HG03097 (cell line): ENCODE measurements at regions not wholly inside any gene's neighbourhood (a gene's known extent, or its start where the extent isn't known, plus 50 kb on each side); places are given as distances from the start of the nearest gene placed in this dataset.
"Not testable (repeated sequence)": the region's sequence is repeated elsewhere in the genome, so short reads cannot be mapped to it uniquely, and the experiment has no call there.

Experiments
- ATAC-seq: cut with Tn5 transposase; IDR thresholded peaks from one replicate; pipeline ENCODE4 v1.9.1; 2021; ENCODE audit not compliant: unreplicated experiment, low FRiP score

DNA sequence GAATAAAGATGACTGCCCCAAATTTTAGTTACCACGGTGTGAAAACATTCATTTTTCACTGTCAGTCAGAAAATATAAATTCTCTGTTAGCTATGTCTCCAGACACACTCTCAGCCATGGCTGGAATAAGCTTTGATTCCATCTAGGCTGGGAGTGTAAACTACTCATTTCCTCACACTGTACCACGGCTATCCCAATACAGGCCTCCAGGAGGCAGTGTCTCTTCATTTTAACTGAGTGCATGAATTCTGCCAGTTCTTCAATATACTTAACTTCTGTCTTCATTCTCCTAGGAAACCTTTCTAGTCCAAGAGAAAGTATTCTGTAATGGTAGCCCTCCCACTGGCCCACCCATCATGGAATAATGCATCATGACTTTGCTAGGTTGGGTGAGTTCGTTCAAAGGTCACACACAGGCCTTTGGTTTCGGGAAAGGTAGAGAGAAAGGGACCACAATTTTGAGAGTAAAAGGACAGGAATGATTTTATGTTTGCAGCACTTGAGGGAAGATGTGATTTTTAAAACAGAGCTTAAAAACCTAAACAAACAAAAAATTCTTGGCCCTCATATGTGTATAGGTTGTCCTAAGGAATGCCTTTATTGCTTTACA, 381.1 kb downstream of the SEC23A start:
- peak; percentile 84 for ATAC-seq

GRCh38 chr14:38718519-38718918, 384.5 kb downstream of the SEC23A start:
- no peak for ATAC-seq

DNA sequence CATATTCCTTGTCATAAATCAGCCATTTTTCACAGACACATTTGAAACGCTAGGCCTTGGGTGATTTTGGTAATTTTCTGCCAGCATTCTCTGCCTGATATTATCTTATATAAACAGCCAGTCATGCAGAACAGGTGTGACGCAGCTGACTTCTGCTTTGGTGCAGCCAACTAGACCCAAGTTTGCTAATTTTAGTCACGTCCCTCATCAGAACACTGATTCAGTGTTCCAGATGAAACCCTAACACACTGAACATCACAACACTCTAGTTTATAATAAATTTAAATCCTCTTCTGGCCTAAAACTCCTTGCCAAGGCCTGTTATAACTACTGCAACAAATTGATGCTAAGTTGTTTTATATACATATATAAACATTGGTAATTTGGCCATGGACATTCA, 386.1 kb downstream of the SEC23A start:
- ATAC-seq: no peak

DNA sequence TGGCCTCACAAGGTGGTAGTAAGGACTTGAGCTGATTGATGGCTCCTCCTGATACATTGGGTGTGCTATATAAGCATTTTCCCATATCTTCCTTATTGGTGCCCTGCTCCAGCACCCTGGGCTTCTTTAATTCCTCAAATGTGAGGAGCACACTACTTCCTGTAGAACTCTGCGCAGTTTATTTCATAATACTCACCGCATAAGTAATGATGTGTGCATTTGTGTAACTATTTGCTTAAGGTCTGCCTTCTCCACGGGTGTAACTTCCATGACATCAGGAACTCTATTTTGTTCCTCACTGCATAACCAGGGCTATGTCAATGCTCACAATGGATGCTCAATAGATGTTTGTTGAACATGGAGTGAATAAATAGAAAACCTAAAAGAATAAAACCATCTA, 392.2 kb downstream of the SEC23A start:
- no peak for ATAC-seq

- ATAC-seq: no peak
These were observed 392.8 kb downstream of the SEC23A start for GRCh38 chr14:38710196-38710595.

DNA sequence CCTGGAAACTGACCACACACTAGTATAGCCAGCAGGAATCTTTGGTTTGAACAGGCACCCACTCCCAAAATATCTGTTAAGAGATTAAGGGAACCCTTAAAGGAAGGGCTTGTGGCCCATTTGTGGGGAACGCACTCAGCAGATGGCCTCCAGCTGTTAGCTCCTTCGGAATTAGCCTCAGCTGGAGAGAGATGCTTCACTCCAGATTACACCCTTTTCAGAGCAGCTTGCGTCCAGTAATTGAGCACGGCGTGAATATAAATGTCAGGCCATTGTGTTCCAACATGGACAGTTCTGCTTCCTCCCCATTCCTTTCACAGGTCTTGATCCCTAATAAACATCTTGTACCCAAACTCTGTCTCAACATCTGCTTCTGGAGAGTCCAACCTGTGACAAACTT, 397.8 kb downstream of the SEC23A start:
- ATAC-seq: no peak

DNA sequence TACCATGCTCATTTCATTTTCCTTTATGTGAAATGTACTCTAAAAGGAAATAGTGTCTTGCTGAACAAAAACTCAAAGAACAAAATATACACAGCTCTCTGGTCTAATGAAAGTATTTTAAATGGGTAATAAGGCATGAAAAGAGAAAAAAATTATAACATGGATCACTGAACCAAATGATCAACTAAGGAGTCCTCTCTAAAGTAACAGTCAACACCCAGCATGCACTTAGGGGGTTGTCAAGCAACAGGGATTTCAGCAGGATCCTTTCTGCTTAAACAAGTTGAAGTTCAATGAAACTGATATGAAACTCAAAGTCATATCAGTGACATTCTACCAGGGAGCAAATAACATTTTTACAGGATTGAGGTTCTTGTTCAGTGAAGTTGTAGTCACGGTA, 398.8 kb downstream of the SEC23A start:
- no peak for ATAC-seq

DNA sequence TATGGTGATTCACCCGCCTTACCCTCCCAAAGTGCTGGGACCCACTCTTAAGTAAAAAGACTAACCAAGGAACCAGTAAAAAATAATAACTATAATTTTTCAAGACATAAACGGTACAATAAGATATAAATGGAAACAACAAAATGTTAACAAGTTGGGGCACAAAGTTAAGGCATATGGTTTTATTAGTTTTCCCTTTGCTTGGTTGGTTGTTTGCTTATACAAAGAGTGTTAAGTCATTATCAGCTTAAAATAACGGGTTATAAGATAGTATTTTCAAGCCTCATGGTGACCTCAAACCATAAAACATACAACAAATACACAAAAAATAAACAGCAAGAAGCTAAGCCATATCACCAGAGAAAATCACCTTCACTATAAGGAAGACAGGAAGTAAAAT, 406.1 kb downstream of the SEC23A start:
- ATAC-seq: no peak

DNA sequence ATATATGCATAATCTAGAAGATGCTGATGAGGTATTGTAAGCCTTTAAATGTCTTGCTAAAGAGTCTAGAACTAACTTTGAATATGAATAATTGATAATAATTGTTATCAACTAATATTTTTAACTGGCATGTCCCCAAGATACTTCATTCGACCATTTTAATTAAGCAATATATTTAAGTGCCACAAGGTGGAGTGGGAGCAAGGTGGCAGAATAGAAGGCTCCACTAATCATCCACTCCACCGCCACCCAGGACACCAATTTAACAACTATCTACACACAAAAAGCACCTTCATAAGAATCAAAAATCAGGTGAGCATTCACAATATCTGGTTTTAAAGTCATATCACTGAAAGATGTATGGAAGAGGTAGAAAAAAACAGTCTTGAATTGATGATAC, 409.6 kb downstream of the SEC23A start:
- ATAC-seq: no peak

- no peak for ATAC-seq
These were observed 413.1 kb upstream of the CLEC14A start for GRCh38 chr14:38669027-38669426.

- ATAC-seq: no peak
These were observed 407.5 kb upstream of the CLEC14A start for GRCh38 chr14:38663382-38663781.

DNA sequence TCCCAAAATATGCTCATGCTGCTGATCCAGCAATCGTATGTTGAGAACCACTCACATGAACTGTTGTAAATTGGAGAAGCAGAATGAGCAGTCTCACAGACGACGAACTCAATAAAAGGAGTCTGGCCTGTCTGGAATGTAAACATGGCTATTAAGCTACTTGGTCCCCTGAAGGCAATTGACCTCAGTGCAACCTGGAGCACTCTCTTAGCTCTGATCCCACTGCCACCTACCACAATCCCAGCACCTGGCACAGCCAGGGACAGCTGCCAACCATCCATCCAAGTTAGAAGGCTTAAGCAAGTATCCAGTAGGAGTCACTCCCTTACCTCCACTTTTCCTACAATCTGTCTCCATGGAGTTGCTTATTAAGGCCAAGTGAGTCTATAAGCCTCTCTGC, 406.9 kb upstream of the CLEC14A start:
- ATAC-seq: no peak

DNA sequence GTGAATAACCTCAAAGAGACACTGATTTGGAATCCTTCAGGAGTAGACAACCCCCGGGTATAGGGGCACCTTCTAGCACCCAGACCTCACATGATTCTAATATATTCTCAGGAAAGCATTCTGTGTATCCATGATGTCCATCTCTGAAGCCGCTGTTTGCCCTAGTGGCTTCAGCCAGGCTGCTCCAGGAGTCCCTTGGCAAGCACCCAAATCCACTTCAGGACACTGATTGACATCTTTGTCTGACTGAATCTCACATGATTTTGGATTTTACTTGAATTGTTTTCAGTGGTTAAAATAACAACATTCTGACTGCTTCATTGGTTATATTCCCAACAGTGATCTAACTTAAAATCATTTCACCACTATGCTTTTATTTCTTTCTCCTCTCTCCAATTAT, 390.5 kb upstream of the CLEC14A start:
- no peak for ATAC-seq

- ATAC-seq: not testable (repeated sequence)
These were observed 379.0 kb upstream of the CLEC14A start for GRCh38 chr14:38634913-38635312.

- no peak for ATAC-seq
These were observed 373.5 kb upstream of the CLEC14A start for GRCh38 chr14:38629412-38629811.

DNA sequence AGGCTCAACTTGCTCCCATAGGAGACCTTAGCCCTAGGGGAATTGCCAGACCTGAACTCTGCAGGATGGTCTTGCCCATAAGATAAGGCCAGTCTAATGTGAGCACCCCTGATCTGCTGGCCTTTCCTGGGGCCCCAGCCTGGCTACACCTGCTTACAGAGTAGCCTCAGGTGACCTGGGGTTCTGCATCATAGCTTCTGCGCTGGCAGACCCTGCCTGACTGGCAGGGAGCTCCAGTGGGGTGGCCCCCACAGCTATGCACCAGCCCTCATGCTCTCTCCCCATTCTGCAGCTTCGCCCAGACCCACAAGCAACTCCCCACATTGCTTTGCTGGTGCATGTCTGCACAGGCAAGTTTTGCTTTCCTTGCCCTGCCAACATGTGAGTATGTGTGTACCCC, 371.3 kb upstream of the CLEC14A start:
- ATAC-seq: no peak

- ATAC-seq: no peak
These were observed 367.8 kb upstream of the CLEC14A start for GRCh38 chr14:38623661-38624060.

DNA sequence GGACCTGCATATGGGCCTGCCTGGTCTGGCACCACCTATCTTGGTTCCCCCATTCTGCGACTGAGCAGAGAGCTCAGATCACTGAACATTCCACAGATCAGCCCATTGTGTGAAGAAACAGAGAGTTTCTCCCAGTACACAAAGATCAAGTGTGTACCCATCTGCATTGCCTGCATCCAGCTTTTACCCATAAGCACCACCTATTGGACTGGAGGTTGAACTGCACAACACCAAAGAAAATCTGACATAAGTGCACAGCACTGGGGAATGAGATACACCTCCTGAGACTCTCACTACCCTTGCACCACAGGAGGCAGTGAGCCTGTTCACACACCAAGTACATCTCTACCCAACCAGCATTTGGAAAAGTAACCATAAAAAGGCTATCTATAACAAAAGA, 362.6 kb upstream of the CLEC14A start:
- no peak for ATAC-seq

DNA sequence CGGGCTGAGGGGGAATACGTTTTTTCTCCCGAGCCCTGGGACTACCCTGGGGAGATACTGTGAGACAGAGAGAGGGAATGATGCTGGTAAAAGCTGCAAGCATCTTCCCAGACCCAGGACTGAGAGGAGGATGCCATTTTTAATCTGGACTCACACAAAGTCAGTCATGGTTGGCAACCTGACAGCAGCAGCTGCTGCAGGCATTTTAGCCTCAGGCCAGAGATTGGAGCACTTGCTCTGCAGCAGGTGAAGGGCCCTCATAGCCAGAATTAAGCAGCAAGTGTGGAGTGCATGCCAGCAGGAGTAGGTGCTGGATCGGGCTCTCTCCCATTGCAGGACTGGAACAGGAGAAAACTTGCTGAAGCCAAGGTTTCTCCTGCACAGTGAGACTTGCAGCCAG, 361.1 kb upstream of the CLEC14A start:
- no peak for ATAC-seq

DNA sequence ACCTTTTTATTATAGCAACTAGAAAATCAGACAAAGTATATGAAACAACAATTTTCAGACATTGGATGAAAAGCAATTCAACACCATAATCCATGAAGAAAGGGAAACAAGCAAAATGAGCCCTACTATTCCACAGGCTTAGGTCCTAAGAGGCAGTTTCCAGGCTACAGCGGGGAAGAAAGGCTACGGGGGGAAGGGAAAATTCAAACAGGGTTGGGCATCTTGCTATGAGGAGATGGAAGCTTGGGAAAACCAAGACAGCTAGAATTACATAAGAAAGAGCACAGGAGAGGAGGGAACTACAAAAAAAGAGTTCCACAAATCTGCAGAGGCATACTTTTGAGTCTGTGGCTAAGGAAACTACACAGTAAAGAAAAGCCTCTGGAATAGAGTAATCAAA, 356.0 kb upstream of the CLEC14A start:
- no peak for ATAC-seq

DNA sequence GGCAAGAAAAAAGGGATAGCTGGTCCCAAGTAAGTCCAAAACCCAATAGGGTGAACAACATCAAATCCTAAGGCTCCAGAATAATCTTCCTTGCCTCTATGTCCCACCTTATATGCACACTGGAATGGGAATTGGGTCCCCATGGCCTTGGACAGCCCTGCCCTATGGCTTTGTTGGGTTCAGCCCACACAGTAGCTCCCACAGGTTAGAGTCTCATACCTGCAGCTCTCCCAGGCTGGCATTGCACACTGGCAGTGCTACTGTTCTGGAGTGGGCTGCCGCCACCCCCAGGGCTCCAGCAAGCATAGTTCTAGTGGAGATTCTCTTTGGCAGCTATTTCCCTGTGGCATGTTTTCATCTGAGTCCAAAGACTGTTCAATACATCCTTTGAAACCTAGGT, 352.4 kb upstream of the CLEC14A start:
- no peak for ATAC-seq

DNA sequence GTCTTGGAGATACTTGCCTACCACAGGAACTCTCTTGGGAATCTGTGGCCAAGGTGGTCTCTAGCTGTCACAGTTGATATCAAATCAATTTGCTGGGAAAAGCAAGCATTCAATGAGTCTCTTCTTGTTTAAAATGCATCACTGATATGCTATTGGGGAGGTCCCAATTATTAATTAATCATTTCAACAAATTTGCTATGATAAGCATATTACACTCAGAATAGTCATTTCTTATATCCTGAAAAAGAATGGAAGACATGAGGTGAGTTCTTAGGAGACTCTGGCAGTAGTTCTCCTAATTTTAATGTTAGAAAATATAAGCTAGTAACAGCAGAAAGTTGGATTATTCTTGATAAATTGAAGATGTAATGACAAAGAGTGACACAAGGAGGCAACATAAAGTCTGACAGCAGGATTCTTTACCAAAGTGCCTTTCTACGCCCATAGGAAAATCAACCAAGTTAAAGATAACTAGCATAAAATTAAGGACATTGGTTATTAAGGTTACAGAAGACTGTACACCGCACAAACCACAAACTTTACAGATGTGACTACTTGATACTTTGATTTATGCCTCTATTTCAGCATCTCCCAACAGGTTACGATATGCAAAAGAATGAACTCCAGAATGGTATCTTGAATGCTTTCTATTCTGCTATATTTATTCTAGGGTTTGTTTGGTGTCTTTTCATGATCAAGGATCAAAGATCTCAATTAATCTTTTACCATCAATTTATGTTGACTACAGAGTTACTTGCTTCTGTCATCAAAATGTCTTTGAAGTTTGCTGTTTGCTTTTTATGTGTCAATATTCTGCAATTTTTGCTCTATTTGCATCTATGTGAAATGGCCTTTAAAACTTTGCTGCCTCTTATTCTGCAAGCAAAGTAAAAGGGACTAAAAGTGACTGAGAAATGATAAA, 349.6 kb upstream of the CLEC14A start:
- ATAC-seq: no peak
